Left ventricle myocardium inferior (tissue), 1 donor: ENCODE measurements at regions not wholly inside any gene's neighbourhood (a gene's known extent, or its start where the extent isn't known, plus 50 kb on each side); places are given as distances from the start of the nearest gene placed in this dataset.

Experiments
- DNase-seq: peaks from one replicate; pipeline ENCODE4 v3.0.0-alpha.2; 2020
- H3K27ac ChIP-seq: fragments of 200-600 bp; replicated peaks from 2 replicates; pipeline ENCODE4 v1.8.0; 2021
- H3K27me3 ChIP-seq: fragments of 200-600 bp; 2 replicates; pipeline ENCODE4 v1.8.0; 2021; ENCODE audit warnings: low read depth
- H3K36me3 ChIP-seq: fragments of 200-600 bp; 2 replicates; pipeline ENCODE4 v1.8.0; 2021
- H3K4me1 ChIP-seq: fragments of 200-600 bp; 2 replicates; pipeline ENCODE4 v1.8.0; 2021
- H3K4me3 ChIP-seq: fragments of 200-600 bp; 2 replicates; pipeline ENCODE4 v1.8.0; 2021; ENCODE audit warnings: mild to moderate bottlenecking, moderate library complexity
- H3K9me3 ChIP-seq: fragments of 200-600 bp; replicated peaks from 2 replicates; pipeline ENCODE4 v1.8.0; 2021
- CTCF ChIP-seq: fragments of 200-600 bp; IDR thresholded peaks from 2 replicates; pipeline ENCODE4 v1.8.0; 2021; ENCODE audit warnings: antibody characterized with exemption, mild to moderate bottlenecking, borderline replicate concordance
- intact Hi-C: fragments of 100-400 bp; cut with micrococcal nuclease; formaldehyde crosslinking; loops from one replicate; pipeline ENCODE4 v1.11.0; 2022
- donor health status: DM: no; HTN: yes; CAD: no; lungs with severe emphysema.

- H3K27ac ChIP-seq: no peak overlapping the region
- intact Hi-C loops: no loop called here
- no peak overlapping the region for H3K4me3 ChIP-seq
- H3K36me3 ChIP-seq: no peaks in the 10 kb centered on the region
- no peaks in the 10 kb centered on the region for H3K27me3 ChIP-seq
- DNase-seq: no peak
- no peak for TF ChIP-seq CTCF
- H3K9me3 ChIP-seq: no peaks in the 10 kb centered on the region
- no peaks in the 10 kb centered on the region for H3K4me1 ChIP-seq
These were observed 433.3 kb upstream of the SLITRK1 start for GRCh38 chr13:84315527-84315926.

- Histone ChIP-seq H3K4me1 (no peaks in the 10 kb centered on the region), H3K36me3 (no peaks in the 10 kb centered on the region), H3K9me3 (peaks cover 4% of the 10 kb centered on the region), H3K27me3 (no peaks in the 10 kb centered on the region), H3K27ac (no peak overlapping the region), H3K4me3 (no peak overlapping the region)
- intact Hi-C loops: no loop called here
- DNase-seq: no peak
- TF ChIP-seq CTCF: no peak
These were observed 420.8 kb upstream of the SLITRK1 start for GRCh38 chr13:84303035-84303434.

- no peaks in the 10 kb centered on the region for H3K36me3 ChIP-seq
- intact Hi-C loops: no loop called here
- H3K9me3 ChIP-seq: peaks cover 21% of the 10 kb centered on the region
- H3K27me3 ChIP-seq: no peaks in the 10 kb centered on the region
- no peaks in the 10 kb centered on the region for H3K4me1 ChIP-seq
- no peak overlapping the region for H3K4me3 ChIP-seq
- no peak for TF ChIP-seq CTCF
- no peak overlapping the region for H3K27ac ChIP-seq
- no peak for DNase-seq
These were observed 415.0 kb upstream of the SLITRK1 start for GRCh38 chr13:84297251-84297650.

- intact Hi-C loops: no loop called here
- no peak for TF ChIP-seq CTCF
- H3K27ac ChIP-seq: no peak overlapping the region
- H3K9me3 ChIP-seq: peaks cover 21% of the 10 kb centered on the region
- DNase-seq: no peak
- no peaks in the 10 kb centered on the region for H3K4me1 ChIP-seq
- H3K36me3 ChIP-seq: no peaks in the 10 kb centered on the region
- H3K27me3 ChIP-seq: no peaks in the 10 kb centered on the region
- H3K4me3 ChIP-seq: no peak overlapping the region
These were observed 414.1 kb upstream of the SLITRK1 start for GRCh38 chr13:84296401-84296800.

GRCh38 chr13:84294576-84294975, 412.3 kb upstream of the SLITRK1 start:
- Histone ChIP-seq H3K9me3 (peaks cover 25% of the 10 kb centered on the region), H3K27me3 (no peaks in the 10 kb centered on the region), H3K27ac (no peak overlapping the region), H3K4me1 (no peaks in the 10 kb centered on the region), H3K4me3 (no peak overlapping the region), H3K36me3 (no peaks in the 10 kb centered on the region)
- no peak for TF ChIP-seq CTCF
- intact Hi-C loops: no loop called here
- DNase-seq: no peak

GRCh38 chr13:84290386-84290785, 408.1 kb upstream of the SLITRK1 start:
- intact Hi-C loops: no loop called here
- Histone ChIP-seq H3K36me3 (no peaks in the 10 kb centered on the region), H3K9me3 (peaks cover 10% of the 10 kb centered on the region), H3K4me3 (no peak overlapping the region), H3K27ac (no peak overlapping the region), H3K4me1 (no peaks in the 10 kb centered on the region), H3K27me3 (no peaks in the 10 kb centered on the region)
- no peak for DNase-seq
- TF ChIP-seq CTCF: no peak
